Activated CD4-positive, alpha-beta T cell treated with anti-CD3 and anti-CD28 coated beads, Interleukin-2, amount 50 U/mL, for 48 hours (primary cell): ENCODE measurements at regions not wholly inside any gene's neighbourhood (a gene's known extent, or its start where the extent isn't known, plus 50 kb on each side); places are given as distances from the start of the nearest gene placed in this dataset.

Experiments
- DNase-seq, 2 experiments: peaks; one replicate each; pipeline ENCODE4 v3.0.0-alpha.2; 2020

DNA sequence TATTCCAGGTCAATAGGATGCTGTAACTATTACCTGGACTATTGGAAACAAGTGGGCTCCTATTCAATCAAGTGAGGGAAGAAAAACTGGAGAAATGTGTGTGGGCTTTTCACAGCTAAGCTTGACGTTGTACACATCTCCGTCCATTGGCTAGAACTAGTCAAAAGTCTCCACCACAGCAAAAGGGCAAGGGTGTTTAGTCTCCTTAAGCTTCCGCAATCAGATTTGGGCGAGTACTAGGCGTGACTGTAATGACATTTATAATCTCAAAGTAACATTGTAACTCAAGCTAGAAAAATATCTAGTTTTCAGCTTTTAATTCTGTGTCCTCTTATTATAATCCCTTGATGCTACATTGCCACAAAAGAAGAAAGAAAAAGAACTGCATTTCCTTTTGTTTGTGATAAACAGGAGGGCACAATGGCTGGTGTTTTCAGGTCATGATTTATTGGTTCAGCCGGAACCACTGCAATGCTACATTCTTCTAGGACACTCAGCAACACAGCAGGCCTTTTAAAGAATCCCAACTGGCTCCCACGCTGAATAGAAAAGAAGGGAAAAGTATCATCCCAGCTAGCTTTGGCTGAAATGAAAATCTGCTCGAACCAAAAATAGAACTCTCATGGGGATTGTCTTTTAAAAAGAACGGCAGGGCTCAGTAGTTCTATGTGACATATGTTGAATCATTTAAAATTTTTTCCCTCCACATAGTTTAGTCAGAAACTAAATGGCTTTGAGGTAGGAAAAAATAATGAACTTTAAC is 387.7 kb downstream of the BTBD3 start:
- DNase-seq = no peak

DNA sequence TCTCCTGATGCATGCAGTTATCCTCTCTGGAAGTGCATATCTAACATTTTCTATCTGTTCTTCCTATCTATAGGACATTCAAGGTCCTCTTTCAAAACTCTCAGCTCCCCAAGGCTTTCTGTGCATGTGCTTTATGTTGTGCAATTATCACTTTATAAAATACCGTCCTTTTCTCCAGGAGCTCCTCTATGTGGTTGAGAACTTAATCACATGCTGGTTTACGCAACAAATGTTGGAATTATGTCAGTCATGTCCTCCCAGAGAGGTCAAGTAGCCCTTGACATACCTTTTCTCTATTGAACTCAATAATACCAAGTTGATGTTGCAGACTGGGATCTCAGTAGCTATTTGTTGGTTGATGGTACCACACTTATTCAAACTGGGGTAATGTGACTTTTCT is 388.4 kb downstream of the BTBD3 start:
- no peak for DNase-seq

- DNase-seq = no peak
These were observed 393.6 kb downstream of the BTBD3 start for GRCh38 chr20:12311094-12311865.

- DNase-seq = no peak
These were observed 398.0 kb downstream of the BTBD3 start for GRCh38 chr20:12315652-12316051.

- DNase-seq = no peak
These were observed 399.1 kb downstream of the BTBD3 start for GRCh38 chr20:12316794-12317193.

GRCh38 chr20:12317433-12317832 is 399.7 kb downstream of the BTBD3 start:
- no peak for DNase-seq

- no peak for DNase-seq
These were observed 400.4 kb downstream of the BTBD3 start for GRCh38 chr20:12318043-12318442.

DNA sequence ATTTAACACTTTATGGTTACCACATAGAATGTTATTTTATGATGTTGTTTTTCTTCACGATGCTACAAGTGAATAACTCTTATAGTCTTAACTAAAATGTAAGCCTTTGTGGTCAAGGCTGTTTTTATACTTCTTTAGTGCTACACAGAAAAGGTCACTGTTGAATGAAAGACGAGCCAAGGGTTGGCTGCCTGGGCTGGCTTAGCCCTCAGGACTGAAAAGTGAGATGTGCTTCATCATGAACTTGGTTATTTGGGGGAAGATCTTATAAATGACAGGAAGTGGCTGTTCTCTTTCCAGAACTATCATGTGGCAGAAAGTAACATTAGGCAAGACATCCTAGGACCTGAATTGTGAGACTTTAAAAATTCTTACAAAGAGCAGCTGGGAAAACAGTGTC is 404.0 kb downstream of the BTBD3 start:
- DNase-seq = no peak

- DNase-seq = no peak
These were observed 409.5 kb downstream of the BTBD3 start for GRCh38 chr20:12327205-12327604.

- no peak for DNase-seq
These were observed 413.5 kb downstream of the BTBD3 start for GRCh38 chr20:12331236-12331635.

DNA sequence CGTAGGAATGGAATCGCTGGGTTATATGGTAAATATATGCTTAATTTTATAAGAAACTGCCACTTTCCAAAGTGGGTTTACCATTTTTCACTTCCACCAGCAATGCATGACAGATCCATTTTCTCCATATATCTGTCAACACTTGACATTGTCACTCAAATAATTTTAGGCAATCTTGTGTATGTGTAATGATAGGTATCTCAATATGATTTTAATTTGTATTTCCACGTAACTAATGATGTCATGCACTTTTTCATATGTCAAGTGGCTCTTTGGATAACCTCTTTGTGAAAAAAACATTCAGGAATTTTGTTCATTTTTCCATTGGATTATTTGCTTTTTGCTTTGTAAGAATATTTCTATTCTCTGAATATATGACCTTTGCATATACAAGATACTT is 419.9 kb downstream of the BTBD3 start:
- no peak for DNase-seq

- DNase-seq = no peak
These were observed 428.3 kb downstream of the BTBD3 start for GRCh38 chr20:12345978-12346377.

- DNase-seq = no peak
These were observed 436.1 kb downstream of the BTBD3 start for GRCh38 chr20:12353842-12354241.

- DNase-seq = no peak
These were observed 437.0 kb downstream of the BTBD3 start for GRCh38 chr20:12354725-12355124.

GRCh38 chr20:12355185-12355584 is 437.5 kb downstream of the BTBD3 start:
- DNase-seq = no peak

DNA sequence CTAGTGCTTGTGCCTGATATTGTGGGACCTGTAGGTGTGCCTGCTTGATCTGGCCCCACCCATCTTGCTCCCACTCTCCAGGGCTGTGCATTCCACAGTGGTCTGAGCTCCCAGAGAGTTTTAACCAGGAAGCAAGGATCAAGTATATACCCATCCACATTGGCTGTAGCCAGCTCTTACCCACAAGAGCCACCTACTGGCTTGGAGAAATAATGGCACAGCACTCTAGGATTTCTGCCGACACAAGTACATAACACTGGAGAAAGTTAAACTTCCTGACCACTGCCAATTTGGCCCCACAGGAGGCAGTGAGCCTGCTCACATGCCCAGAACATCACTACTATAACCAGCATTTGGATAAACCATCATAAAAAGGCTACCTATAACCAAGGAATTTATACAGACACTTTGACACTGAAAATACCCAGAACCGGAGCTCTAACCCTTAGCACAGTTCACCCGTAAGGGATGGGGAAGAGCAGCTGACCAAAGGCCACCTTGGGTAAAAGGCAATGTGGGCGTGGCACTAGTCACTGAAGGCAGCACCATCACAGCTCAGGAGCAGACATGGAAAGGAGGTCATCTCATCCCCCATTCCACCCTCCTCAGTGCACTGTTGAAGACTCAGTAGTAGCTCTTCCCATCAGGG is 440.4 kb downstream of the BTBD3 start:
- no peak for DNase-seq

- DNase-seq = no peak
These were observed 440.9 kb downstream of the BTBD3 start for GRCh38 chr20:12358655-12359009.

- no peak for DNase-seq
These were observed 454.3 kb downstream of the BTBD3 start for GRCh38 chr20:12371990-12372389.

DNA sequence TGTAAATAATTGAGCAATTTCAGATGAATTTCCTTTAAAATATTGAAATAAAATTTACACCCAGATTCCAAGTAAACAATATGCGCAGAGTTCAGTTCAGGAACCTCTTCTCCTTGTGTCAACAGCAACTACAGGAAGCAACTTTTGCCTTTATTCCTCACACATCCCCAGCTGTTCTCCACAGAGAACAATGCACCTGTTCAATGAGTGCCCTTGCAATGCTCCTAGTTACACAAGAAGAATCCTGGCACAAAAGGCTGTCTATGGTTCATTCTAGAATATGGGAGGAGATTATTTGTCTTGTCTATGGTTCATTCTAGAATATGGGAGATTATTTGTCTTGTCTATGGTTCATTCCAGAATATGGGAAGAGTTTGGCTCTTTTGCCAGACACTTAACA is 454.9 kb downstream of the BTBD3 start:
- DNase-seq = no peak

DNA sequence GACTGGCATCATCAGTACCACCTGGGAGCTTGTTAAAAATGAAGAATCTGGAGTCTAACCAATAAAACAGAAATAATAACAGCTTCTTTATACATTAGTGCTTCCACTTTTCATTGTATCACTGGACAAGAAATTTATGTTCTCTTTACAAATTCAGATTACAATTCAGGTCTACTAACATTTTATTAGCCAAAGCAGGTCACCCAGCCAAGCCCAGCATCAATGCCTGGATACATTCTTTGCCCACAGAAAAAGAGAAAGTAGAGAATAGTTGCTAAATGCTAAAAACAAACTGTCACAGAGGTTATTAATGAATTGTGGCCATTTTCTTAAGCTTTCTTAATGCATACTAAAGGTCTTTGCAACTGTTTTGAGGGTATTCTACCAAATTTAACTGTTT is 458.3 kb downstream of the BTBD3 start:
- DNase-seq = no peak

GRCh38 chr20:12383821-12384220 is 466.1 kb downstream of the BTBD3 start:
- DNase-seq = no peak

- DNase-seq = no peak
These were observed 469.1 kb downstream of the BTBD3 start for GRCh38 chr20:12386821-12387220.

- DNase-seq = no peak
These were observed 473.4 kb downstream of the BTBD3 start for GRCh38 chr20:12391099-12391498.

- DNase-seq = no peak
These were observed 477.1 kb downstream of the BTBD3 start for GRCh38 chr20:12394786-12395185.
